CD4-positive, alpha-beta T cell treated with Interleukin-6 at 100 ng/mL for 8 hours (primary cell): ENCODE measurements at regions not wholly inside any gene's neighbourhood (a gene's known extent, or its start where the extent isn't known, plus 50 kb on each side); places are given as distances from the start of the nearest gene placed in this dataset.
"Not testable (repeated sequence)": the region's sequence is repeated elsewhere in the genome, so short reads cannot be mapped to it uniquely, and the experiment has no call there.

Experiments used
- DNase-seq: peaks from one replicate; pipeline ENCODE4 v3.0.0-alpha.2; 2020; ENCODE audit warnings: mixed read lengths, low spot score

DNA sequence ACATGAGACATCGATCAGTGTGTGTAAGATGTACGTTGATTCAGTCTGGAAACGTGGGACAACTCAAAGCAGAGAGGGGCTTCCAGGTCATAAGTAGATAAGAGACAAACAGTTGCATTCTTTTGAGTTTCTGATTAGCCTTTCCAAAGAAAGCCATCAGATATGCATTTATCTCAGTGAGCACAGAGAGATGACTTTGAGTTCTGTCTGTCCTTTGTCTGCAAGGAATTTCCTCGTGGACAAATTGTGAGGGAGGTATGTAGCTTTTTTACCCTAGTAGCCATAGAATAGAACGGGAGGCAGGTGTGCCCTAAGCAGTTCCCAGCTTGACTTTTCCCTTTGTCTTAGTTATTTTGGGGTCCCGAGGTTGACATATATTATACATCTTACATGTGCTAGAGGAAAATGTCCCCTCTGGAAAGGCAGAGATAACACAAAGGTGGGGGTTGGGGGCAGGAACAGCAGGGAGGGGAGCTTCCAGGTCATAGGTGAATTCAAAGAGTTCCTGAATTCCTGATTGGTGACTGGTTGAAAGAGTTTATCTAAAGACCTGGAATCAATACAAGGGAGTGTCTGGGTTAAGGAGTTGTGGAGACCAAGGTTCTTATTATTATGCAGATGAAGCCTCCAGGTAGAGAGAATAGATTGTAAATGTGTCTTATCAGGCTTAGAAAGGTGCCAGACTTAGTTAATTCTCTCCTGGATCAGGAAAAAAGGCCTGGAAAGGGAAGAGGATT, 237.0 kb downstream of the NFATC2 start:
- no peak for DNase-seq

DNA sequence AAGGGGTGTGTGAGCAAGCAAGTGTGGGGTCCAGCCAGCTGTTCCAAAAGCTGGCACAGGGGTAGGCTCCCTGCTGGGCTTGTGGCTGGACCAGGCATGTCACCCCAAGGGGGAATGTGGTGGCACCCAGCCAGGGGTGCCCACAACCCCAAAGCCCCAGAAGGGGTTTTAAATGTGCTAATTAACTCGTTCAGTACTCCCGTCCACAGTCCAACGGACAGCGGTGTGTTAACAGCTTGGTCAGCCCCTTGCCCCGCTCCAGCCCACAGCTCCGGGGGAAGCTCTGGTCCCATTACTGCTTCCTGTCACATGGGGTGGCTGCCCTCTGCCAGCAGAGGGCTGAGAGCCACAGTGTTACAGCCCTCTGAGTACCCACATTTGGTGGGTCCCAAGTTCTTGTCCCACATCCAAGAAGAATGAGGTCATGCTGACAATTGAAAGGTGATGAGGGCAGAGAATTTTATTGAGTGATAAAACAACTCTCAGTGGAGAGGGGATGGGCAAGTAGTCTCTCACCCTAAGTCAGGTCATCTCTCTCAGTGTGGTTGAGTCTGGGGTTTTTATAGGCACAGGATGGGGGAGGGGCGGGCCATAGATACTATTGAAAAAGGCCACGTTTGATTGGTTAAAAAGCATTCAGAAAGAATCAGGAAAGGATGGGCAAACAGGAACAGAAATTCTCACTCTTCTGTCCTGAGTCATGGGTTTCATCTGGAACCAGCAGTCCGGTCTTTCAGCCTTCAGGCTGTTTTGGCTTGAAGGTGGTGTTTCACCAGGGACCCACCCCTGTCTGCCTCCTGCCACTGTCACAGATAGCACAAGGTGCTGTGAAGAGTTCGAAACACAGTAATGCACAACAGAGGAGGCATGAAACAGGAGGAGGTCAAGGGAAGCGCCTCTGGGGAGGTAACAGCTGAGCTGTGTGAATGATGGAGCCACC, 238.5 kb downstream of the NFATC2 start:
- no peak for DNase-seq

DNA sequence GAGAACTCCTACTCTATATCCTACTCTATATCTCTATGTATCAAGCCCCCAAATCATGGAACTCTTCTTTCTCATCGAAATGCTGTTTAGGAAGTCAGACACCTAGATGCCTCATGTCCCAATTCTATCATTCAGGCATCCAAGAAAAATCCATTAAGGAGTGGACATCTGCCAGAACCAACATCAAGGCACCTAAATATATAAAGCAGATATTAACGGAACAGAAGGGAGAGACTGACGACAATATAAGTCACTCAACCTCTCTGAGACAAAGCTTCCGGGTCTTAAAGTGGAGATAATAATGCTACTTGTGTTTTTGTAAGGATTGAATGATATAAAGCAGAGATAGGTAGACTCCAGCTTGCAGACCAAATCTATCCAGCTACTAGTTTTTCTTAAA, 241.5 kb downstream of the NFATC2 start:
- DNase-seq, result no peak

DNA sequence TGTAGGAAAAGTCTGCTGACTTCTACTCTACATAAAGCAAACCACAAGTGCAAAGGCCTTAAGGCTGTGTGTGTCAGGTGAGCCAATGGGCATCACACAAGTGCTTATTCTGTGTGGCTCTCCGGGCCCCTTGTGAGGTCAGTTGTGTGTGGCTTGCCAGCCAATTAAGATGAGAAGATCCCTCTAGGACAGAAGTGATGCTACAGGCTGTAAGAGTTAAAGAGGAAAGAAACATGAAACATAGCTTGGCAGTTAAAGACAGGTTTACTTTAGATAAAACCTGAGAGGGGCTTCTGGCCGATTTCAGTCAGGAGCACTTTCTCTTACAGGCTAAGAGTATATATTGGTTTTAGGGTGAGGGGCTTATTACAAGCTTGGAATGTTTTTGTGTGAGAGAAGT, 242.4 kb downstream of the NFATC2 start:
- DNase-seq, result no peak

DNA sequence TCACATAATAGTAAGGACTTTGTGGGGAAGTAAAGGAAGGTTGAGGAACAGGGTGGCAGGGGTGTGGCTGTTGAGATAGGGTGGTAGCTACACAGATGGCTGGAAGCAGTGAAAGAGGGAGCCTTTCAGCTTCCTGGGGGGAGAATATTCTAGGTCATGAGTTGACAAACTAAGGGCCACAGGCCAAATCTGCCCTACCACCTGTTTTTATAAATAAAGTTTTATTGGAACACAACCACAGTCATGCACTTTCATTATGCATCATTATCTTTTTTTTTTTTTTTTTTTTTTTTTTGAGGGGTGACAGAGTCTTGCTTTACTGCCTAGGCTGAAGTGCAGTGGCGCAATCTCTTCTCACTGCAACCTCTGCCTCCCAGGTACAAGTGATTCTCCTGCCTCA, 243.1 kb downstream of the NFATC2 start:
- DNase-seq, result no peak

DNA sequence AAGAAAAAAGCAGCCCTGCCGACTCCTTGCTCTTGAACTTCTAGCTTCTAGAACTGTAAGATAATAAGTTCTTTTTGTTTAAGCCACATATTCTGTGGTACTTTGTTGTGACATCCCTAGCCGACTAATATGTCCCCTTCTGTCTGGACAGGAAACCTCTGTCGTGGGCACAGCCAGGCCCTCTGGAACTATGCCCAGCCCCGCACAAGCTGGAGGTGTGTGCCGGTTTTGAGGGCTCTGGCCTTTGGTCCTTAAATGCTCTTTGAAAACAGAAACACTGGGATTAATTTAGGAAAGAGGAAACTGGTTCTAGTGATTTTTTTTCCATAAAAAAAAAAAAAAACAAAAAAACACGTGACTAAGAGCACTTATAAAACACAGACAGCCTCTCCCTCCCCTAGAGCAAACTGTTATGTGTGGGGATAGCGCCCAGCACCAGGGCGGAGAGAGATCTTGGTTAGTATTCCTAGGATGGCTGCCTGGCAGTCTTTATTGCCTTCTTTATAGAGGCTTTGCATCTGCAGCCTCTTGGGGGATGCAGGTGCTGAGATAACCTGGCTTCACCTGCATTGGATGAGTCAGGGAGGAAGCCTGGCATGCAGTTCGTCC, 244.3 kb downstream of the NFATC2 start:
- no peak for DNase-seq

DNA sequence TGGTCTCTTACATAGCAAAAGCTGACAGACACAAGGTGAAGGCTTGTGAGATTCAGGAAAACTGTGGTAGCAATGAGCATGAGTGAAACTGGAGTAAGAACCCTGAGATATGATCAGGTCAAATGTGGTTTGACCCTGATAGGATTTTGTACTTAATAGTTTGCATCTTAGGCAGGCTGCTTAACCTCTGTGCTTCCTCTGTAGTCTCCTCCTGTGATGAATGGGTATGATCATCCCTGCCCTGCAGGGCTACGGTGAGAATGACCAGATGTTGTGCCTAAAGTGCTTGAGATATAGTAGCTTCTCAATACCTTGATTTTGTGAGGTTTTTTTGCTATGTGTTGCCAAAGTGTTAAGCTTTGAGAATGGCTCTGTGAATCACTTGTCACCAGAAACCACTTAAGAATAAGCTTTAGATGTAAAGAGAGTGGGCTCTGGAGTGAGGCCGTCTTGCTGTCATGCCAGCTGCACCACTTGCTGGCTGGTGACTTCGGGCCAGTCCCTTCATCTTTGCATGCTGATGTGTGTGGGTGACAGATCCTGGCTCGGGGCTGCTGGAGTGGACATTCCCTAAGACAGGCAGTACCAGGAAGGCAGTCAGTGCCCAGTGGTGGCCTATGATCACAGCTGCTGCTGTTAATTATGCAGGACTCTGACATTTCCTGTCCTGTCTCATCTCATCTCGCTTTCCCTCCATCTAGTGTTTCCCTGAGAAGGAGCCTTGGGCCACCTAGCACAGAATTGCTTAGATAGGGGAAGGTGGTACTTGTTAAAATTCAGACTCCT, 254.7 kb downstream of the NFATC2 start:
- no peak for DNase-seq

DNA sequence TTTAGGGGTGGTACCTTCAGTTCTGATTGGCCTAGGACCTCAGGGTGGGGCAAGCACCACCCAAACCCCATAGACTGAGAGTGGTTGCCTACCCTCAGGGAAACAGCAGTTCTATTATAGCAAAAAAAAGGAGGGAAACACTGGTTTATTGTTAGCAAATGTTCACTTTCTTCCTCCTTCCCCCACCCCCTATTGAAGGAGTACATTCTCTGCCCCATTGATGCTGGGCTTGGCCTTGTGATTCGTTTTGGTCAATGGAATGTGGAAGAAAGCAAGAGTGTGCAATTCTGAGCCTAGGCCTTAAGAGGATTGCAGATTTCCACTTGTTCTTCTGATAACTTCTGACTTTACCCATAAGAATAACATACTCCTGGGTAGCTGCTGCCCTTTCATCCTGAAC, 255.8 kb downstream of the NFATC2 start:
- DNase-seq, result no peak

DNA sequence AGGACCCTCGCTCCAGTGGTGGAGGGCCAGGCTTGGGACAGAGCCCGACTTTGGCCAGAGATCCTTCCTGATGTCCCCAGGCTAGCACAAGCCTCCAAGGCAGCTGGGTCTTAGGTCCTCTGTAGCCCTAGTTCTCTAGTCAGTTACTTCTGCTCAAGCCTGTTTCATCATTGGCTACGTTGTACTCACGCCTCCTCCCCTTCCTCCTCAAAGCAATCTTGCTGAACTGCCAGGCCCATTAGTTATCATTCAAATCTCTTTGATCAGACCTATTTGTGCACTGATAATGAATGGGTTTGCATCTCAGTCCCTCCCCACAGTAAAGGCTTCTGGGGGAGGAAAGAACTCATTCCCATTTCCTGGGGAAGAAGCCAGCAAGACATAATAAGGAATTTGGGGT, 256.8 kb downstream of the NFATC2 start:
- no peak for DNase-seq

DNA sequence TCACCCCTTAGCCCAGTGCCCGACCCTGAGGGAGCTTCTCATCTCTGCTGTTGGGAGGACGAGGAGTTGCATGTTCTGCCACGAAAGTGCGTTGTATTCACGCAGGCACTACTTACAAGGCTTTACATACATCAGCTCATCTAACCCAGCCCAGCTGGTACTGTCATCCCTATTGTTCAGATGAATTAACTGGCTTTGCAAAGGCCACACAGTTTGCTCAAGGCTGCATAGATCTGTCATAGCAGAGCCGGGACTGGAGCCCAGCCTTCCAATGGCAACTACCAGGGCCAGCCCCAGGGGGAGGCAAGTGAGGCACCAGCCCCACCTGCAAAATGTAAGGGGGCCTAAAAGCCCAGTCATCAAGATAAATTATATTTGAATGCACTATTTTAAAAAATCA, 257.6 kb downstream of the NFATC2 start:
- no peak for DNase-seq

DNA sequence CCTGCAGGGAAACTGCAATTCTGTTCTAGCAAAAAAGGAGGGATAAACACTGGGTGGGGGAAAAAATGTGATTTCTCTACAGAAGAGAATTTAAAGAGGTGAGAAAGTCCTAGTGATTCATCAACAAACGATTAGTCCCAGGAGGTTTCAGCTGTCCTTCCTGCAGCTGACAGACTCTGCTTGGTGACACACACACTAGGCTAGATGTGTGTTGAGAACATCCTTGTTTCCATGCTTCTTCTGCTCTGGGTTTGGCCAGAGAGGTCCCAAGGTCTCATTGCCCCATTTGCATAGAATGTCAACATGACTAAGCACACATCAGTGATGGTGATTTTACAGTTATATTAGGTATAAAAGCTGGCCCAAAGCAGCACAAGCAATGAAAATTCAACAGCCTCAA, 258.3 kb downstream of the NFATC2 start:
- no peak for DNase-seq

DNA sequence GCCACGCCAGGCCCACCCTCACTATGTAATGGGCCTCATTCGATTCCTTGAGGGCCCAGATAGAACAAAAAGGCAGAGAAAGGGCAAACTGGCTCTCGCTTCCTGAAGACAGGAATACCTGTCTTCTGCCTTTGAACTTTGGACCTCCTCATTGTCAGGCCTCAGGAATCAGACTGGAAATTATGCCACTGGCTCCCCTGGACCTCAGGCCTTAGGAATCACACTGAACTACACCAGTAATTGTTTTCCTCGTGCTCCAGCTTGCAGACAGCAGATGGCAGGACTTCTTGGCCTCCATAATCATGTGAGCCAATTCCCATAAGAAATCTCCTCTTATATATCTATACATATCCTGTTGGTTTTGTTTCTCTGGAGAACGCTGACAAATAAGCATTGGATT, 258.6 kb upstream of the KCNG1 start:
- no peak for DNase-seq

DNA sequence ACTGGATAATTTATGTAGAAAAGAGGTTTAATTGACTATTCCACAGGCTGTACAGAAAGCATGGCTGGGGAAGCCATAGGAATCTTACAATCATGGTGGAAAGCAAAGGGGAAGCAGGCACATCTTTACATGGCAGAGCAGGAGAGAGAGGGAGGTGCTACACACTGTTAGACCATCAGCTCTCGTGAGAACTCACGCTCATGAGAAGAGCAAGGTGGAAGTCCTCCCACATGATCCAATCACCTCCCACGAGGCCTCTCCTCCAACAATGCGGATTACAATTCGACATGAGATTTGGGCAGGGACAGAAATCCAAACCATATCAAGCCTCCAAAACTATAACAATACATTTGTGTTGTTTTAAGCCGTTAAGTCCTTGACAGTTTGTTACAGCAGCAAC, 257.1 kb upstream of the KCNG1 start:
- no peak for DNase-seq

DNA sequence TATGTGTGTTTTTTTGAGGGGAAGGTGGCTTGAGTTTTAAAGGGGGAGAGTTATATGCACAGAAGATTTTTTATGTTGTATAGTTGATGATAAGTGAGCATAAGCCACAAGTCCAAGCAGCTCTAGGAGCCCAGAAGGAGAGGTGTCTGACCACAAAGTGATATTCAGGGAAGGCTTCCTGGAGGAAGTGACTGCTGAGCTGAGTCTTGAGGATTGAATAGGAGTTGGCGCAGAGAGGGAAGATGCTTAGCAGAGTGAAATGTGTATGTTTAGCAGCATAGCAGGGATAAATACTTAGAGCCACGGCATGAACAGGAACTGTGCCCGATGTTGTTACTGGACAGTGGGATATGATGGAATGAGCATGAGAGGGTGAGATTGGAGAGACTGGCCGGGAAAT, 255.1 kb upstream of the KCNG1 start:
- no peak for DNase-seq

DNA sequence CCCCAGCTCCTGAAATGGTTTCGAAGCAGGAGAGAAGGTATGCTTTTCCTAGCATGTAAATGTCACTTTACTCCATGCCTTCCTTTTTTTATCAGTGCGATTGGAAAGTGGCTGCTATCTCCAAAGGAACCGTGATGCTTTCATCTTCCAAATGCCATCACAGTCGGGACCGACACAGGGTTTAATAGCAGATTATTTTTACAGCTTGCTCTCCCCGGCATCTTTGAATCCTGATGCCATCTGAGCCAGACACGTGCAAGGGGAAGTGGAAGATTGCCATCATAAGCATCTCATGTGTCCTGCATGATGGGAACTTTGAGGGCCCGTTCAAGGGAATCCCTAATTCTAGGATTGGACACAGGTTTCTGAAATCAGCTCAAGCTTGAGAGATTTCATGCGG, 253.4 kb upstream of the KCNG1 start:
- no peak for DNase-seq

DNA sequence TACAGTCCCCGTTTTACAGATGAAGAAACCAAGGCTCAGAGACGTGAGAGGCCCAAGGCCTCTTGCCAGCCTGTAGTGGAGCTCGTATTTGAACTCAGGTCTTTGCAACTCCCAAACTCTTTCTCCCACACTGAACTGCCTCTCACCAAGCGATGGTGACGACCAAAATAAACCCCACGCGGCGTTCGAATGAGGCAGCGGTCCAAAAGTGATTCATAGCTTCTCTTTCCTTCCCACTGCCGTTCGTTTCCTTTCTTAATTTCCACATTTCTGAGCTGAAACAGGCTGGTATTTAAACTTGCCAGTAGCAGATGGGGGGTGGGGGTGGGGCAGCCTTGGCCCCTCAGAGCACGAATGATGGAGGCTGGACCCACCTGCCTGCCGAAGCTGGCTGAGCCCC, 252.9 kb upstream of the KCNG1 start:
- no peak for DNase-seq

DNA sequence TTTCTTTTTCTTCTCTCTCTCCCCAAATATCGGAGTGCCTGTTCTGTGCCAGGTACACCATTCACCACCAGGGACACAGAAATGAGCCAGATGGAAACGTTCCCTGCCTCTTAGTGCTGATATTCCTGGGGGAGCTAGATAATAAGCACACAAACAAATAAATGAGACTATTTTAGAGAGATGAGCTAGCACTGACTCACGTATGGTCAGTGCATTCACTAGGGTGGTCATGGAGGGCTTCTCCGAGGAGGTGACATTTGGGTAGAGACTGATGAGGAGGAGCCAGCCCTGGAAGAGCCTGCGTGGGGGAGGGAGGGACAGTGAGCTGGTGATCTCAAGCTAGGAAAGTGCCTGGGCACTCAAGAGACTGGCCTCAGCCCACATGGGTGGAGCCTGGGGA, 252.3 kb upstream of the KCNG1 start:
- DNase-seq, result no peak

DNA sequence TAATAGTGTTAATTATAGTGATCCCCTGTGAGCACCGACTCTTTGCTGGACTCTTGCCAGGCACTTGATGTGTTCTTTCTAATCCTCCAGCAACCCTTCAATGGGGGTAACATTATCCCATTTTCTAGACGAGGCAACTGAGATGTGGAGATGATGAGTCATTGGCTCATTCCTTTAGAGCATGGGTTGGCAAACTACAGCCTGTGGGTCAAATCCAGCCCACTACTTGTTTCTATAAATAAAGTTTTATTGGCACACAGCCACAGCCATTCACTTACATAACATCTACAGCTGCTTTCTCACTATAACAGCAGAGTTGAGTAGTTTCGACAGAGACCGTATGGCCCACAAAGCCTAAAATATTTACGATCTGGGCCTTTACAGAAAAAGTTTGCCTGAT, 249.5 kb upstream of the KCNG1 start:
- no peak for DNase-seq

DNA sequence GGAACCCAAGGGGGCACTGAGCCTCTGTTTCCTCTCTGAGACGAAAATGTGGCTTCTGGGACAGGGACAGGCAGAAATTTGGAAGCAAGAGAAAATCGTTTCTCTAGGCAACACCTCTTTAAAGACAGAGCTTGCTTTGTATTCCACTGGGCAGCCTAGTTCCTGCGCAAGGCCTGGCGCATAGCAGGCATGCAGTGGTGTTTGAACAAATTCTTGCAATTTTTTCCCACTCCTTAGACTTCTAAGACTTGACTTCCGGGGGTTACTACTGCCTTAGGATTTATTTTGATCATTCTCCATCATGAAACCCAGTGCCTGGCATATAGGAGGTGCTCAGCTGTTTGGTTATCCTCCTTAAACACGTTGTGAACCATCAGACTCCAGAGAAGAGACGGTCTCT, 249.0 kb upstream of the KCNG1 start:
- DNase-seq, result no peak

DNA sequence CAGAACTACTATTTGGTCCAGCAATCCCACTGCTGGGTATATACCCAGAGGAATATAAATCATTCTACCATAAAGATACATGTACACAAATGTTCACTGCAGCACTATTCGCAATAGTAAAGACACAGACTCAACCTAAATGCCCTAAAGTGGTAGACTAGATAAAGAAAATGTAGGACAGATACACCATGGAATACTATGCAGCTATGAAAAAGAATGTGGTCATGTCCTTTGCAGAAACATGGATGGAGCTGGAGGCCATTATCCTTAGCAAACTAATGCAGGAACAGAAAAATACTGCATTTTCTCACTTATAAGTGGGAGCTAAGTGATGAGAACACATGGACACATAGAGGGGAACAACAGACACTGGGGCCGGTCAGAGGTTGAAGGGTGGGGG, 248.4 kb upstream of the KCNG1 start:
- DNase-seq, result not testable (repeated sequence)

DNA sequence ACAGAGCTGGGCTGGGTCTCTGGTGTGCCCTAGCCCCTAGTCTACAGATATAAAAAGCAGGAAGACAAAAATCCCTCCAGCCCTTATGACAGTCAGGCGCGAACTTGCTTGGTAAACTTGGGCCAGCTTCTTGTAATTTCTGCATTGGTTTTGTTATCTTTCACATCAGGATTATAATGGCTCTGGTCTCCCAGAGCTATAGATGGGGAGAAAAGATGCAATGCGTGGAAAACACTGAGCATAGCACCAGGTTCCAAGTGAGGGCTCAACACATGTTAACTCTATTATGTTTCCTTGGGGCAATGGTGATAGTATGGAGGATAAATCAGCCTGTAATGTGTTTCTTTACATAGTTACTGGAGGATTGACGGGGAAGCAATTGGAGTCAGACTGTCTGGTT, 246.8 kb upstream of the KCNG1 start:
- DNase-seq, result no peak

DNA sequence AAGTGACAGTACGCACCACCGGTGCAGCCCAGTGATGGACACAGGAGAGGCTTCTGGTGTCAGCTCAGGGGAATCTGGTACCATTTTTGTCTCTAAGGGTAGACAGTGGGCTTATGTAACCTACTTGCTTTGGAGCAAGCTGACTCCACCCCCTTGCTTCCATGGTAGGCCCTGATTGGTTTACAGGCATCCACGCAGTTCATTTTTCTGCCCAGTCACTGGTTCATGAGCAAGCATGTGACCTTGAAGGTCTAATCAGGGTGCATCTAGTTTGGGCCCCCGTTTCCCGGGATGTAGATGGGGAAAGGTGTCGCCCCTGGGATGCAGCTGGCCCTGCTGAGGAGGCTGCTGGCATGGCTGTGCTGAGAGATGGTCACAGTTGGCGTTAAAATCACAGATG, 244.8 kb upstream of the KCNG1 start:
- no peak for DNase-seq
